ENCODE measurements at regions not wholly inside any gene's neighbourhood (a gene's known extent, or its start where the extent isn't known, plus 50 kb on each side); places are given as distances from the start of the nearest gene placed in this dataset.
"Not testable (repeated sequence)": the region's sequence is repeated elsewhere in the genome, so short reads cannot be mapped to it uniquely, and the experiment has no call there.

DNA sequence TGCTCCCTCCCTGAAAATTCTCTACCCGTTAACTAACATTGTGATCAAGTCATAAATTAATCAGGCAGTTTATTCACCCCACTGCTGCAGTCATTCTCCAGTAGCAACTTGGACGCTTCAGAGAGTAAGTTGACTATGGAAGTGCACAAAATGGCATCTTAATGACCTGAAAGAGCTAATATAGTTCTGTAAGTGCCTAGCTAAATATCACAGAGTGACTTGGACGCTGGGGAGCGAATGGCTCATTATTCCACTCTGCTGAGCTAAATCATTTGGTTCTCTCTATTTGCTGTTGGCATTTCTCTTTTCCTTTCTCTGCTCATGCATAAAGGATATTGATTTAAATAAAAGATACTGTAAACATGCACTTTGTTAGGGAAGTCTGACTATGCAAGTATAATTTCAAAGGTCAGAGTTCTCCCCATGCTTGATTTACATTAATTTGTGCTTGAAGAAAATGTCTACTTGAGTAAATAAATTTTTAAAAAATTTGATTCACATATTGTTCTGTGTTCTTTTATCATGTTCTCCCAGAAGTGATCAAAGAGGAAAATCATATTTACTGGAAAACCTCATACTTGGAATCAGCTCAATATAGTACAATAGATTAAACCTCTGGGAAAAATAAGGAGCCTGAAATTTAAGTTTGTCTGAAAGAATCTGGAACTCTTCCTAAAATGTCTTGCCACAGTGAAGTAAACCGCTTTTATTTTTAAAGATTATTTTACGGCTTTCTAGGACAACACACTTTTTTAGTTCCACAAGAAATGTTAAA, 169.5 kb upstream of the HAPLN1 start:
- Mint-ChIP-seq H3K27me3 (no peaks in the 10 kb centered on the region), H3K4me3 (no peak overlapping the region), H3K4me1 (no peaks in the 10 kb centered on the region), H3K27ac (no peak overlapping the region), H3K36me3 (ENCODE audit: low read depth) (no peaks in the 10 kb centered on the region), H3K9me3 (no peaks in the 10 kb centered on the region)
- no peak for DNase-seq
- no peak for ATAC-seq

DNA sequence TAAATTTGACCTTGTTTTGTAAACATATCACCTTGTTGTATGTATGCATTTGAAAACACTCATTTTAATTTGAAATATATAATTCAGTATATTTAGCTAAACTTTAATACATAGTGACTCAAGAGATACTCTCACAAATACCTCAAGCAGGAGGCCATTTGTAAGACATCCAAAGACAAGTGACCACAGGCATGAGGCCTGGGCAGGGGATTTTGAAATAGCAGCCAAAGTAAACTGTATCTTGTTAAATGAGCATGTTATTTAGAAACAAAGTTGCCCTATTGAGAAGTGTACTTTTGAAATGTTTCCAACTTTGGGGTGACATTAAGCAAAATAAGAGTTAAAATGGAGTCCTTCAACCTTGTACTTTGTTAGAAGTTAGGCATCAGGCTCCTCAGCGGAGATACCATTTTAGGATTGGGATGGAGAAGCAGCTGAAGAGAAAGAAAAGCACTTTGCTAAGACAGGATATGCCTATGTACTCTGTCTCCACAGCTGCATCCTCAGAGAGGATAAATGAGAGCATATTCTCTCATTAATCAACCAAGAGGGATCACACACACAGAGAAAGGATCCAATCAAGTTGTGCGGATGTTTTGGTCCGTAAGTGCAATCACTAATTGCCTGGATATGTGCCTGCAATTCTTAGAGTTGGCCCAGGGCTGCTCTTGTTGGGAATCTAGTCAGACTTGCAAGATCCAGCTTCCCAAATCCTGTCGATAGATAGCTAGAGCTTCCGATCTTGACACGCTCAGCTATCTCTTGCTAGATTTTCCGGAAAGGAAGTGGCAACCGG, 157.5 kb upstream of the HAPLN1 start:
- DNase-seq (no peak), ATAC-seq (no peak)
- Mint-ChIP-seq H3K4me3 (no peak overlapping the region), H3K27me3 (peaks cover 3% of the 10 kb centered on the region), H3K36me3 (ENCODE audit: low read depth) (no peaks in the 10 kb centered on the region), H3K27ac (no peak overlapping the region), H3K4me1 (no peaks in the 10 kb centered on the region), H3K9me3 (no peaks in the 10 kb centered on the region)

DNA sequence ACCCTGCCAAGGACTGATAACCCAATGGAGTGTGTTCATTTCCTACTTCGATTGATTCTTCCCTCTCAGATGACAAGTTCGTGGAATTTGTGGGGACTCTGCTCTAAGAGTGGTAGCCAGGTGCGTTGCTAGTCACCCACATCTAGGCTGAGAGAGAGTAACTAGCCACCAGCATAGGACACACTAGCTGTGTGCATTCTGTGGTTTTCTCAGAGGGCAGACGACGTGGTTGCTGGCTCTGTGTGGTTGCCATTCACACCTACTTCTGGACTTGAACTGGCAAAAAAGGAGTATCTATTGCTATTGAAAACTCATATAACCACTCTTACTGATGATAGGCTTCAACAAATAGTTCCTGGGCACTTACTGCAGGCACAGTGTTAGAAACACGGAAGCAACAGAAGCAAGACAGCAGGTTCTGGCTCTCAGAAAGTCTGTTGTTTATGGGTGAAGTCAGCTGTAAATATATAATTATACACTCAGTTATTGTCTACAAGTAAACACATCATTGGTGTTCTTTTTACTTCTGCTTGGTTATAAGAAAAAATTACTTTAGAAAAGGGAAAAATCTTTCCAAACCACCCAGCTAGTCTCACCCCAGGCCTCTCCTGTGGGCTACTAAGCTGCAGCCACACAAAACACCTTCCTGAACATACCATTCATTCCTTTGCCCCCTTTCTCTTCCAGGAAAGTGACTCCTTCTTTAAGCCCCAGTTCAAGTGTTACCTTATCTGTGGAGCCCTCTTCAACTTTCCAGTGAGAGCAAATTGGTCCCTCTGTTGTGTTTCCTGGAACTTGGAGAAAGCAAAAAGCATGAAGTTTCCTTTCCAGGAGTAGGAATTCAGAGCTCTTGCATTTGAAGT, 151.1 kb upstream of the HAPLN1 start:
- DNase-seq (no peak), ATAC-seq (no peak)
- H3K4me3 Mint-ChIP-seq = no peak overlapping the region
- H3K36me3 Mint-ChIP-seq (ENCODE audit: low read depth) = no peaks in the 10 kb centered on the region
- peaks cover 2% of the 10 kb centered on the region for H3K27me3 Mint-ChIP-seq
- no peaks in the 10 kb centered on the region for H3K4me1 Mint-ChIP-seq
- no peaks in the 10 kb centered on the region for H3K9me3 Mint-ChIP-seq
- no peak overlapping the region for H3K27ac Mint-ChIP-seq

DNA sequence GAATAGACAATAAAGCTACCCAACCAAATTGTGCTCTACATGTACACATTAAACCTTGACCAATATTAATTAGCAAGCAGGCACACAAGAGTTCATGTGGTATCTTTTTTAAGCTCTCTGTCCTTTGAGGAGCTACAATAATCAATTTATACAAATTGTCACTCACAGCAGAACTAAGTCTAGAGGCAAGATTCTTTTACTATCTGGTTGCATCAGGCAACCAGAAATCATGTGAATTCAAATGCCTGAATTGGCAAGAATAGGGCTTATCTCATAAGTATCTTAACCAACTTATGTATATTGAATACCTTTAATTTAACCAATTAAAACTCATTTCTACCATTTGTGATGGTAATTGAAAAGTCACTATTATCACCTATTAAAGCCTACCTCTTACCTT, 145.5 kb upstream of the HAPLN1 start:
- DNase-seq (no peak), ATAC-seq (no peak)
- no peaks in the 10 kb centered on the region for H3K27me3 Mint-ChIP-seq
- no peaks in the 10 kb centered on the region for H3K4me1 Mint-ChIP-seq
- no peaks in the 10 kb centered on the region for H3K36me3 Mint-ChIP-seq (ENCODE audit: low read depth)
- H3K27ac Mint-ChIP-seq = no peak overlapping the region
- H3K4me3 Mint-ChIP-seq = no peak overlapping the region
- no peaks in the 10 kb centered on the region for H3K9me3 Mint-ChIP-seq

DNA sequence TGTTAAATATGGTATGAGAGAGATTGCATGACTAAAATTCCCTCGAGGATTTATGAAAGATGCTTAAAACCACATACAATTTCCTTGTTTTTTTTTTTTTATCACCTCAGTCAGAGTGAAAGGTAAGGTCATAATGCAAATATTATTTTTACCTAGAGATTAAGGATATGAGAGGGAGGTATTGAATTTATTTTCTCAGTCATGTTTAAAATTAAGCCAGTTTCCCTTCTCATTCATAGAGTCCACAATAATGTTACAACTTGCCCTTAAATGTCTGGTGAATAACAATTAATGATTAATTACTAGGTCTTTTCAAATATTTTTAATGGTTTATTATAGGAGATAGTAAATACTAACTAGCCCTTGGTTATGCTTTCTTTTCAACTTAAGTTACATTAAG, 144.9 kb upstream of the HAPLN1 start:
- Mint-ChIP-seq H3K36me3 (ENCODE audit: low read depth) (no peaks in the 10 kb centered on the region), H3K9me3 (no peaks in the 10 kb centered on the region), H3K4me1 (no peaks in the 10 kb centered on the region), H3K4me3 (no peak overlapping the region), H3K27me3 (no peaks in the 10 kb centered on the region), H3K27ac (no peak overlapping the region)
- DNase-seq = no peak
- ATAC-seq = no peak

DNA sequence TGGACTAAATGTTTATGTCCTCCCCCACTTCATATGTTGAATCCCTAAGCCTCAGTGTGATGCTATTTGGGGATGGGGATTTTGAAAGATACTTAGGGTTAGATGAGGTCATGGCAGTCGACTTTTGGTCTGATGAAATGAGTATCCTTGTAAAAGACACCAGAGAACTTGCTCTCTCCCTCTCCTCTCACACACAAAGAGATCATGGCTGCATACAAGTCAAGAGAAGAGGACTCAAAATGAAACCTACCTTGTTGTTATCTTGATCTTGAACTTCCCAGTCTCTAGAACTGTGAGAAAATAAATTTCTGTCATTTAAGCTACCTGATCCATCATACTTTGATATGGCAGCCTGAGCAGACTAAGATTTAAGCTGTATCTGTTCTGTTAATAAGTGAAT, 144.0 kb upstream of the HAPLN1 start:
- H3K4me3 Mint-ChIP-seq = no peak overlapping the region
- DNase-seq (no peak), ATAC-seq (no peak)
- no peak overlapping the region for H3K27ac Mint-ChIP-seq
- no peaks in the 10 kb centered on the region for H3K4me1 Mint-ChIP-seq
- H3K27me3 Mint-ChIP-seq = no peaks in the 10 kb centered on the region
- no peaks in the 10 kb centered on the region for H3K9me3 Mint-ChIP-seq
- no peaks in the 10 kb centered on the region for H3K36me3 Mint-ChIP-seq (ENCODE audit: low read depth)

DNA sequence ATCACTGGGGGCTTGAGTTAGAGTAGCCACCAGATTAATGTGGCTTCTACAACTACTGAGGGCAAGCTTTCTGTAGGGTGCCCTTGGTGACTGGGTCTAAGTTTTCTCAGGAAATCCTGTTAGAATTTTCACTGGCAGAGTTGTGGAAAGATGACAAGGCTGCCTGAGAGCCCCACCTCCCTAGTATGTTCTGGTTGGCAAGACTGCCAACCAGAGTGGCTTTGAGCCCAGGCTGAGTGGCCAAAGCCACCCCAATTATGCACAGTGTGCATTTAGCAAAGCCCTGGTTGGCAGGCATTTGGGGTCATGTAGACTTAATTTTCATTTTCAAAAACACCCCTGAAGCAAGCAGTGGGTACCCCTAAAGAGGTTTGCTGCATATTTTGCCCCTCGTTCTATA, 136.7 kb upstream of the HAPLN1 start:
- Mint-ChIP-seq H3K4me3 (no peak overlapping the region), H3K4me1 (no peaks in the 10 kb centered on the region), H3K27ac (no peak overlapping the region), H3K27me3 (no peaks in the 10 kb centered on the region), H3K9me3 (no peaks in the 10 kb centered on the region), H3K36me3 (ENCODE audit: low read depth) (no peaks in the 10 kb centered on the region)
- DNase-seq (no peak), ATAC-seq (no peak)

DNA sequence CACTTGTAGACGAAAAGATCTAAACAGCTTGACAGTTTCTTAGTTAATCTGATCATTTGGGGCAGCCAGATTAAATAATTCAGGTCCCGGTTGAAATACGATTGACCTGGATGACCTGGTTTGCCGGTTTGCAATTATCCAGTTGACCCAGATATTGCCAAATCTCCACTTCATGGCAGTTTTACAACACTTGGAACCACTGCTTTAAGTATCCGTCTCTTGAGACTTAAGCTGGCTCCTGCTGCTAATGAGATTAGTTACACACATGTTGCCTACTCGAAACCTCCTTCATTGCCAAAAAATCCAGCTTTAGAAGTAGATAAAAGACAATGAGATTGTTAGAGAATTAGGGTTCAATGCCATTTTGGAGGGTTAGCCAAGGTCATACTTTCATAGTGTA, 136.2 kb upstream of the HAPLN1 start:
- H3K27me3 Mint-ChIP-seq = no peaks in the 10 kb centered on the region
- DNase-seq (no peak), ATAC-seq (no peak)
- H3K27ac Mint-ChIP-seq = no peak overlapping the region
- no peaks in the 10 kb centered on the region for H3K9me3 Mint-ChIP-seq
- no peak overlapping the region for H3K4me3 Mint-ChIP-seq
- no peaks in the 10 kb centered on the region for H3K4me1 Mint-ChIP-seq
- H3K36me3 Mint-ChIP-seq (ENCODE audit: low read depth) = no peaks in the 10 kb centered on the region

DNA sequence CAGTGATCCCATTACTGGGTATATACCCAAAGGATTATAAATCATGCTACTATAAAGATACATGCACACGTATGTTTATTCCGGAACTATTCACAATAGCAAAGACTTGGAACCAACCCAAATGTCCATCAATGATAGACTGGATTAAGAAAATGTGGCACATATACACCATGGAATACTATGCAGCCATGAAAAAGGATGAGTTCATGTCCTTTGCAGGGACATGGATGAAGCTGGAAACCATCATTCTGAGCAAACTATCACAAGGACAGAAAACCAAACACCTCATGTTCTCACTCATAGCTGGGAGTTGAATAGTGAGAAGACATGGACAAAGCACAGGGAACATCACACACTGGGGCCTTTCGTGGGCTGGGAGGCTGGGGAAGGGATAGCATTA, 129.8 kb upstream of the HAPLN1 start:
- H3K27me3 Mint-ChIP-seq; H3K4me3 Mint-ChIP-seq; DNase-seq; ATAC-seq; H3K36me3 Mint-ChIP-seq (ENCODE audit: low read depth); H3K4me1 Mint-ChIP-seq; H3K9me3 Mint-ChIP-seq; H3K27ac Mint-ChIP-seq: not testable (repeated sequence)

DNA sequence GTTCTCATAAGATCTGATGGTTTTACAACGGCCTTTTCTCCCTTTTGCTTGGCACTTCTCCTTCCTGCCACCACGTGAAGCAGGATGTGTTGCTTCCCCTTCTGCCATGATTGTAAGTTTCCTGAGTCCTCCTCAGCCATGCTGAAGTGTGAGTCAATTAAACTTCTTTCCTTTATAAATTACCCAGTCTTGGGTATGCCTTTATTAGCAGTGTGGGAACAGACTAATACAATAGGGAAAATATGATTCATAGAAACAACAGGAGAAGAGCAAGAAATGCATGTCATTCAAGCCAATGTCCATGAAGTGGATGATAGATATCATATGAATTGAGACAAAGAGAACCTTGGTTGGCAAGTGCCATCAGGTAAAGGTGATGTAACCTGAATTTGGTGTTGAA, 128.3 kb upstream of the HAPLN1 start:
- H3K27ac Mint-ChIP-seq = no peak overlapping the region
- H3K27me3 Mint-ChIP-seq = no peaks in the 10 kb centered on the region
- H3K36me3 Mint-ChIP-seq (ENCODE audit: low read depth) = no peaks in the 10 kb centered on the region
- H3K4me3 Mint-ChIP-seq = no peak overlapping the region
- DNase-seq (no peak), ATAC-seq (no peak)
- H3K4me1 Mint-ChIP-seq = peaks cover 8% of the 10 kb centered on the region
- peaks cover 6% of the 10 kb centered on the region for H3K9me3 Mint-ChIP-seq

DNA sequence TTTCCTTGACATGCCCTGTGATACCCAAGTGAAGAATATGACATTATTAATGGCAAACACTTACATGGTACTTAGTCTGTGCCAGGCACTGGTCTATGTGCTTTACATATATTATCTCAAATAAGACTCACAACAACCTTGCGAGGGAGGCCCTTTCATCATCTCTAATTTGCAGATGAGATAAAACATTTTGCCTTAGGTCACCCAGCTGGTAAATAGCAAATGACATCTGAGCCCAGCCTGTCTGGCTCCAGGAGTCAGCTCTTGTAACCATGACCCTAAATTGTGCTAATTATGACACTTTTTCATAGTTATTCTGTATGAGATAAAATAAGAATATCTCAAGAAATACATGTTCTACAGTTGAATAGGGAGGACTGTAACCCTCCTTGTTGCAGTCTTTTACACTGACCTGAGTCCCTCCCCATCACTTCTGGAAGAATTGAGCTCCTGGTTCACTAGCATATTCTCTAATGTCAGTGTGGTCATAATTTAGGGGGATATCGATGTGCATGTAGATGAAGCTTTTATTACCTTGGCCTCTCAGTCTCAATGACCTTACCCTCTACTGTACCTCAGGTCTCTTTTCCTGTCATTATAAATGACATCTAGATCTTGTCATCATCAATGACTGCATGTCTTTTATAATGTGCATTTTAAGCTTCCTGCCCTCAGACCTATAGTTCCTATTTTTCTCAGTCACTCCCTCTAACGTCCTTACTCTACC, 126.1 kb upstream of the HAPLN1 start:
- DNase-seq (no peak), ATAC-seq (no peak)
- Mint-ChIP-seq H3K4me1 (peaks cover 8% of the 10 kb centered on the region), H3K36me3 (ENCODE audit: low read depth) (no peaks in the 10 kb centered on the region), H3K27me3 (no peaks in the 10 kb centered on the region), H3K27ac (no peak overlapping the region), H3K9me3 (peaks cover 6% of the 10 kb centered on the region), H3K4me3 (no peak overlapping the region)

DNA sequence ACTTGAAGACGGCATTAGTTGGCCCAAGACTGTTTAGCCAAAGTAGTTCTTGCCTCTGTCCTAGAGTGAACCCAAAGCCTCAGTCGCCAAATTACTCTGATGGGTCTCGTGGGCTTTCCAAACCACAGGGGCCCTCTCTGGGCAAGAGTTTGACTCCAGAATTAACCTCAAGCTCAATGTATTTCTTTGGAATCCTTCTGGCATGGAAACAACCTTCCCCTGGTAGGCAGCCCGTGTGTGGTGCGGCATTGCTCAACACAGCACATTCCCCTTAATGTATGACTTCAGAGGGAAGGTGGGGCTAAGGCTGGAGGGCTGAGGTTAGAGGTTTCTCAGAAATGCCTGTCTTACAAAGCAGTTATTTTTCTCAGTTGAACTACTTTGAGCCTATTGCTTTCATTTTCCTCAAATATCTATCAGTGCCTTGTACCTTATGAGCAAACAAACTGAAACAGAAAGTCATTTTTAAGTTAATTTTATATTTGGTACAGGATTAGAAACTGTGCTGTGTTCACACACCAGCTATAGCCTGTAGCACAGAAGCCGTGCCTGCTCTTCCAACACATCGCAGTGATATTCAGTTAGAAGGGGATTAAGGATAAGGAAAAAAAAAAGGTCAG, 123.9 kb upstream of the HAPLN1 start:
- Mint-ChIP-seq H3K27me3 (no peaks in the 10 kb centered on the region), H3K36me3 (ENCODE audit: low read depth) (no peaks in the 10 kb centered on the region), H3K4me3 (no peak overlapping the region), H3K4me1 (peaks cover 8% of the 10 kb centered on the region), H3K9me3 (peaks cover under 1% of the 10 kb centered on the region), H3K27ac (no peak overlapping the region)
- DNase-seq (no peak), ATAC-seq (peak; percentile 85)

DNA sequence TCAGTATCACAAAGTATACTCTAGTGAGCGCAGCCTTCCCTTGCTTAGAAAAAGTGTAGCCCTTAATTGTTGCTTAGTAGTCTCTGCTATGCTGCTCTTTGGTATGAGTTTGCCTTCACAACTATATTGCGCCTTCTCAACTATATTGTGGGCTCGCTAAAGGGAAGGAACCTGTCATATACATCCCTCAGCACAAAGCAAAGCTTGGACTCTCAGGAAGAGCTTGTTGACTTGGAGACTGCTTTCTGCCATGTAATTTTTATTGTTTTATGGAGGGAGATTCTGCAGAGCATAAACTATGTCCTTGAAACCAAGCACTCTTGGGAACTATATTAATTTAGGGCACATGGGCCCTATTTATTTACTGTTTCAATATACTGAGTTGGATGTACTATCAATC, 119.1 kb upstream of the HAPLN1 start:
- Mint-ChIP-seq H3K27ac (no peak overlapping the region), H3K36me3 (ENCODE audit: low read depth) (no peaks in the 10 kb centered on the region), H3K4me1 (peaks cover 6% of the 10 kb centered on the region), H3K27me3 (no peaks in the 10 kb centered on the region), H3K9me3 (no peaks in the 10 kb centered on the region), H3K4me3 (no peak overlapping the region)
- DNase-seq = no peak
- ATAC-seq = no peak

DNA sequence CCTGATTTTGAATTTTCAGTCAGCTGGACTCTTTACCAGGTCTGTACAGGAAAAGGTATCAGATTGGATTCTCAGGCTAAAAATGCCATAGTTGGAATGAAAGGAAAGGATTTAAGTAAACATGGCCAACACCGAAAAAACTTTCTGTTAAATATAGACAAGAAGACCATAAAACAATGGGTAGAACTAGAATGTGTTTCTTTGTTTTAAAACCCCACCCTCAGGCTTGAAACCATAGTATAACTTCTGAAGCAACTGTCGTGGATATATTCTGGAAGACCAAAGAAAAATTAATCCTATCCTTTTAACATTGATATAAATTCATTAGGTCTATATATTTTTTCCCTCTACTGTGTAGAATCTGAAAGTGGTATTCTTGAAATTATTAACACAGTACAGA, 118.6 kb upstream of the HAPLN1 start:
- H3K4me3 Mint-ChIP-seq = no peak overlapping the region
- no peaks in the 10 kb centered on the region for H3K27me3 Mint-ChIP-seq
- no peaks in the 10 kb centered on the region for H3K9me3 Mint-ChIP-seq
- H3K4me1 Mint-ChIP-seq = peaks cover 2% of the 10 kb centered on the region
- H3K27ac Mint-ChIP-seq = no peak overlapping the region
- DNase-seq (no peak), ATAC-seq (no peak)
- no peaks in the 10 kb centered on the region for H3K36me3 Mint-ChIP-seq (ENCODE audit: low read depth)
